B cell (primary cell): ENCODE measurements at regions not wholly inside any gene's neighbourhood (a gene's known extent, or its start where the extent isn't known, plus 50 kb on each side); places are given as distances from the start of the nearest gene placed in this dataset.

Experiments
- ATAC-seq: fragments of 200-7000 bp; cut with Tn5 transposase; one replicate; pipeline ENCODE4 v1.10.0; 2021; ENCODE audit warnings: low read depth, mild to moderate bottlenecking, moderate number of reproducible peaks, moderate library complexity
- CTCF ChIA-PET: fragments of 350-600 bp; sonication (Branson Sonifier 250); formaldehyde crosslinking; loops from one replicate; lab custom pipeline; 2021; ENCODE audit warnings: antibody characterized with exemption, inconsistent platforms; lab: Charles Lee
- POLR2A ChIA-PET: fragments of 350-600 bp; sonication (Branson Sonifier 250); formaldehyde crosslinking; loops from one replicate; lab custom pipeline; 2021; ENCODE audit warnings: antibody characterized with exemption; lab: Charles Lee
- DNase-seq: peaks from one replicate; pipeline ENCODE4 v3.0.0; 2013
- H2AFZ ChIP-seq: 2 replicates; pipeline ENCODE4 v1.6.1; 2012; ENCODE audit warnings: mild to moderate bottlenecking, low read depth, low read length; ENCODE audit not compliant: insufficient read depth, poor library complexity, severe bottlenecking
- H3K27ac ChIP-seq, 2 donors: 1 replicate in 1 of 2; 2 replicates in 1 of 2; pipeline ENCODE4 v1.5.1; 2012 to 2013; ENCODE audit warnings: low read length in 2 of 2, mild to moderate bottlenecking in 2 of 2, moderate library complexity in 1 of 2
- H3K27me3 ChIP-seq, 4 experiments: fragments of 200-600 bp in 1 of 4; sonication (generic) in 1 of 4; replicated peaks in 1 of 4; 1 replicate in 2 of 4; 2 replicates in 2 of 4; pipeline versions ENCODE4 v1.6.1 to v1.7.0; 2013 to 2016; ENCODE audit warnings: low read length in 3 of 4, mild to moderate bottlenecking in 2 of 4, mixed read lengths in 1 of 4, moderate library complexity in 1 of 4; ENCODE audit not compliant: insufficient read depth in 4 of 4, control insufficient read depth in 3 of 4; ENCODE audit errors: control extremely low read depth in 1 of 4
- H3K36me3 ChIP-seq, 2 experiments: replicated peaks in 1 of 2; 1 replicate in 1 of 2; 2 replicates in 1 of 2; pipeline versions ENCODE4 v1.6.1 to v1.7.1; 2013; ENCODE audit warnings: low read length in 1 of 2; ENCODE audit not compliant: insufficient read depth in 2 of 2, control insufficient read depth in 1 of 2; ENCODE audit errors: control extremely low read depth in 1 of 2, extremely low read depth in 1 of 2
- H3K4me1 ChIP-seq, 2 donors: fragments of 200-600 bp in 1 of 2; sonication (generic) in 1 of 2; 1 replicate in 1 of 2; 2 replicates in 1 of 2; pipeline versions ENCODE4 v1.5.1 to v1.6.1; 2013 to 2017; ENCODE audit warnings: low read length in 2 of 2; ENCODE audit not compliant: control insufficient read depth in 2 of 2, insufficient read depth in 2 of 2
- H3K4me2 ChIP-seq: replicated peaks from 2 replicates; pipeline ENCODE3; 2012; ENCODE audit warnings: mild to moderate bottlenecking, low read depth, low read length; ENCODE audit not compliant: poor library complexity, severe bottlenecking
- H3K4me3 ChIP-seq, 5 experiments: fragments of 200-600 bp in 1 of 5; sonication (generic) in 1 of 5; 1 replicate in 3 of 5; 2 replicates in 2 of 5; pipeline versions ENCODE4 v1.5.1 to v1.7.0; 2011 to 2016; ENCODE audit warnings: low read length in 4 of 5, mild to moderate bottlenecking in 4 of 5, low read depth in 2 of 5, control low read depth in 1 of 5, moderate library complexity in 1 of 5; ENCODE audit not compliant: insufficient read depth in 1 of 5; ENCODE audit errors: control extremely low read depth in 1 of 5, extremely low read depth in 1 of 5
- H3K79me2 ChIP-seq: fragments of 200-600 bp; sonication (generic); one replicate; pipeline ENCODE4 v1.6.0; 2016; ENCODE audit warnings: low read length; ENCODE audit not compliant: control insufficient read depth, insufficient read depth
- H3K9ac ChIP-seq: fragments of 200-600 bp; sonication (generic); 2 replicates; pipeline ENCODE4 v1.6.1; 2017; ENCODE audit warnings: mild to moderate bottlenecking, low read length, moderate library complexity
- H3K9me3 ChIP-seq, 3 donors: one replicate each; pipeline versions ENCODE4 v1.6.1 to v1.7.1; 2013; ENCODE audit warnings: low read length in 2 of 3; ENCODE audit not compliant: control insufficient read depth in 2 of 3, insufficient read depth in 1 of 3; ENCODE audit errors: control extremely low read depth in 1 of 3
- H4K20me1 ChIP-seq: 2 replicates; pipeline ENCODE4 v1.6.0; 2012; ENCODE audit warnings: mild to moderate bottlenecking, low read length; ENCODE audit not compliant: insufficient read depth, control insufficient read depth, poor library complexity, severe bottlenecking
- H3K27ac Mint-ChIP-seq: one replicate; pipeline ENCODE4 v1.8.0; 2021; ENCODE audit warnings: mixed read lengths
- H3K27me3 Mint-ChIP-seq: one replicate; pipeline ENCODE4 v1.8.0; 2021; ENCODE audit warnings: mixed read lengths
- H3K4me1 Mint-ChIP-seq: one replicate; pipeline ENCODE4 v1.8.0; 2021; ENCODE audit warnings: mixed read lengths
- H3K4me3 Mint-ChIP-seq: one replicate; pipeline ENCODE4 v1.8.0; 2021; ENCODE audit warnings: mixed read lengths
- H3K9me3 Mint-ChIP-seq: one replicate; pipeline ENCODE4 v1.8.0; 2022; ENCODE audit warnings: mixed read lengths; ENCODE audit not compliant: insufficient read depth
- EZH2 ChIP-seq: IDR thresholded peaks from 2 replicates; pipeline ENCODE4 v1.6.1; 2012; ENCODE audit warnings: borderline replicate concordance, low read depth, mild to moderate bottlenecking, moderate library complexity, low read length; ENCODE audit not compliant: insufficient read depth, poor library complexity, severe bottlenecking
- WGBS: methylation state at CpG from one replicate; pipeline ENCODE4 v1.1.5; 2013; ENCODE audit warnings: missing lambda C conversion rate; ENCODE audit not compliant: insufficient coverage; 5-methylcytosine and 5-hydroxymethylcytosine counted together
- intact Hi-C: fragments of 100-400 bp; cut with micrococcal nuclease; formaldehyde crosslinking; loops from one replicate; pipeline ENCODE4 v1.10.0; 2022
- TF ChIP-seq, protein P1 (sequence below): fragments of 200-600 bp; IDR thresholded peaks from one replicate; pipeline ENCODE4 v1.8.0; 2022; ENCODE audit warnings: antibody characterized with exemption, mild to moderate bottlenecking

GRCh38 chr3:72536206-72536877, 311.9 kb downstream of the SHQ1 start:
- ChIA-PET CTCF (no interaction called here), POLR2A (no interaction called here)
- H3K4me3 ChIP-seq = no peak overlapping the region
- H4K20me1 ChIP-seq = no peaks in the 10 kb centered on the region
- H3K79me2 ChIP-seq = no peaks in the 10 kb centered on the region
- no peaks in the 10 kb centered on the region for H3K9me3 Mint-ChIP-seq
- peaks cover 0 to 3% (median under 1%) of the 10 kb centered on the region in 3 donors for H3K9me3 ChIP-seq
- TF ChIP-seq EZH2 = no peak
- TF ChIP-seq, protein P1, sequence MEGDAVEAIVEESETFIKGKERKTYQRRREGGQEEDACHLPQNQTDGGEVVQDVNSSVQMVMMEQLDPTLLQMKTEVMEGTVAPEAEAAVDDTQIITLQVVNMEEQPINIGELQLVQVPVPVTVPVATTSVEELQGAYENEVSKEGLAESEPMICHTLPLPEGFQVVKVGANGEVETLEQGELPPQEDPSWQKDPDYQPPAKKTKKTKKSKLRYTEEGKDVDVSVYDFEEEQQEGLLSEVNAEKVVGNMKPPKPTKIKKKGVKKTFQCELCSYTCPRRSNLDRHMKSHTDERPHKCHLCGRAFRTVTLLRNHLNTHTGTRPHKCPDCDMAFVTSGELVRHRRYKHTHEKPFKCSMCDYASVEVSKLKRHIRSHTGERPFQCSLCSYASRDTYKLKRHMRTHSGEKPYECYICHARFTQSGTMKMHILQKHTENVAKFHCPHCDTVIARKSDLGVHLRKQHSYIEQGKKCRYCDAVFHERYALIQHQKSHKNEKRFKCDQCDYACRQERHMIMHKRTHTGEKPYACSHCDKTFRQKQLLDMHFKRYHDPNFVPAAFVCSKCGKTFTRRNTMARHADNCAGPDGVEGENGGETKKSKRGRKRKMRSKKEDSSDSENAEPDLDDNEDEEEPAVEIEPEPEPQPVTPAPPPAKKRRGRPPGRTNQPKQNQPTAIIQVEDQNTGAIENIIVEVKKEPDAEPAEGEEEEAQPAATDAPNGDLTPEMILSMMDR = no peak
- no peak for DNase-seq
- H3K4me1 ChIP-seq = peaks cover 6 to 9% of the 10 kb centered on the region in 2 donors
- no peak overlapping the region for H3K4me3 Mint-ChIP-seq
- H3K36me3 ChIP-seq = no peaks in the 10 kb centered on the region
- intact Hi-C loops = no loop called here
- H2AFZ ChIP-seq = no peak overlapping the region
- peaks cover 14% of the 10 kb centered on the region for H3K27me3 Mint-ChIP-seq
- WGBS = 91% methylated on average over 4 of the region's 4 CpGs
- H3K4me2 ChIP-seq = no peak overlapping the region
- peaks cover 21% of the 10 kb centered on the region for H3K4me1 Mint-ChIP-seq
- H3K27ac Mint-ChIP-seq = no peak overlapping the region
- no peak for ATAC-seq
- H3K9ac ChIP-seq = no peak overlapping the region
- peaks cover 0 to 8% (median 3%) of the 10 kb centered on the region in 4 experiments for H3K27me3 ChIP-seq
- no peak overlapping the region for H3K27ac ChIP-seq

DNA sequence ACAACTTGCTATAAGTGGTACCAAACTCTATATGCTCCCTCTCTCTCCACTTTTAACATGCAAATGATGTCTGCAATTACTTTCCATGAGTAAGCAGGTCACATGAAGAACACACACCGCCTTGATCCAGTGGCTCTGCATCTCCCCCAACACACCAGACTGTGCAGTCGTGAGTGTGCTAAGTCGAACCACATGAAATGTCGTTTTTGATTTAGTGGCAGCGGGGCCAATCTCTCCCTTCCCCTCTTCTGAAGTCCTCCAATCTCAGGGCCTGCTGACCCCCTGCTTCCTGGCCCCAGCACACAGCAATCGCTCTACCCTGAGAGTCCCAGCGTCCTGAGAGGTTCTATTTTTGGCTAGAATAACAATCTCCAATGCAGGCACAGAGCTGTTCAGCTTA, 312.5 kb downstream of the SHQ1 start:
- Mint-ChIP-seq H3K27me3 (peaks cover 14% of the 10 kb centered on the region), H3K4me1 (peaks cover 21% of the 10 kb centered on the region), H3K27ac (no peak overlapping the region), H3K9me3 (no peaks in the 10 kb centered on the region), H3K4me3 (no peak overlapping the region)
- 23% methylated on average over 5 of the region's 7 CpGs for WGBS
- ATAC-seq = no peak
- no peaks in the 10 kb centered on the region for H3K9me3 ChIP-seq
- no peak overlapping the region for H3K4me3 ChIP-seq
- intact Hi-C loops = no loop called here
- H2AFZ ChIP-seq = no peak overlapping the region
- peaks cover 0 to 9% (median 4%) of the 10 kb centered on the region in 4 experiments for H3K27me3 ChIP-seq
- peaks cover 6 to 9% of the 10 kb centered on the region in 2 donors for H3K4me1 ChIP-seq
- no peaks in the 10 kb centered on the region for H4K20me1 ChIP-seq
- ChIA-PET CTCF (no interaction called here), POLR2A (no interaction called here)
- no peak overlapping the region for H3K27ac ChIP-seq
- H3K79me2 ChIP-seq = no peaks in the 10 kb centered on the region
- TF ChIP-seq, protein P1 = no peak
- TF ChIP-seq EZH2 = no peak
- DNase-seq = no peak
- H3K4me2 ChIP-seq = no peak overlapping the region
- no peak overlapping the region for H3K9ac ChIP-seq
- H3K36me3 ChIP-seq = no peaks in the 10 kb centered on the region
